ENCODE measurements at regions not wholly inside any gene's neighbourhood (a gene's known extent, or its start where the extent isn't known, plus 50 kb on each side); places are given as distances from the start of the nearest gene placed in this dataset.

GRCh38 chr1:101154547-101154946, 82.3 kb upstream of the S1PR1 start:
- TF ChIP-seq CTCF (IDR thresholded peaks at IDR 0.05) (no peak), POLR2AphosphoS5 (IDR thresholded peaks at IDR 0.05; ENCODE audit: insufficient read depth in 1 of 2, low read depth in 1 of 2) (no peak), POLR2A (IDR thresholded peaks at IDR 0.05) (no peak)

All from vagina (tissue), 2 donors.